ENCODE measurements at regions not wholly inside any gene's neighbourhood (a gene's known extent, or its start where the extent isn't known, plus 50 kb on each side); places are given as distances from the start of the nearest gene placed in this dataset.

DNA sequence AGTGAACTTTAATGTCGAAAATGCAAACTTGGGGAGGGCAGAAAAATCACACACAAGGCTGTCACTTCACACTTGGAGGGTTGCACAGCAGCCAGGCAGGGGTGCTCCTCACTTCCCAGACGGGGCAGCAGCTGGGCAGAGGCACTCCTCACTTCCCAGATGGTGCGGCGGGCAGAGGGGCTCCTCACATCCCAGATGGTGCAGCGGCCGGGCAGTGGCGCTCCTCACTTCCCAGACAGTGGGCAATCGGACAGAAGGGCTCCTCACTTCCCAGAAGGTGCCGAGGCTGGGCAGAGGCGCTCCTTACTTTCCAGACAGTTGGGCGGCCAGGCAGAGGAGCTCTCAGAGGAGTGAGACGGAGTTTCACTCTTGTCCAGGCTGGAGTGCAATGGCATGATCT is 90.6 kb downstream of the HMGB3 start:
- no peaks in the 10 kb centered on the region for H3K23me2 ChIP-seq (ENCODE audit: insufficient read length, low read depth, low read length, poor library complexity, severe bottlenecking)
- H2BK5ac ChIP-seq (ENCODE audit: insufficient read length, low read length): no peak overlapping the region
- no peaks in the 10 kb centered on the region for H4K20me1 ChIP-seq (ENCODE audit: control insufficient read depth, insufficient read depth, insufficient read length)
- no peak overlapping the region for H2BK15ac ChIP-seq (ENCODE audit: low read depth, low read length)
- no peaks in the 10 kb centered on the region for H3K27me3 ChIP-seq (ENCODE audit: insufficient read depth, low read length)
- TF ChIP-seq, protein P1, sequence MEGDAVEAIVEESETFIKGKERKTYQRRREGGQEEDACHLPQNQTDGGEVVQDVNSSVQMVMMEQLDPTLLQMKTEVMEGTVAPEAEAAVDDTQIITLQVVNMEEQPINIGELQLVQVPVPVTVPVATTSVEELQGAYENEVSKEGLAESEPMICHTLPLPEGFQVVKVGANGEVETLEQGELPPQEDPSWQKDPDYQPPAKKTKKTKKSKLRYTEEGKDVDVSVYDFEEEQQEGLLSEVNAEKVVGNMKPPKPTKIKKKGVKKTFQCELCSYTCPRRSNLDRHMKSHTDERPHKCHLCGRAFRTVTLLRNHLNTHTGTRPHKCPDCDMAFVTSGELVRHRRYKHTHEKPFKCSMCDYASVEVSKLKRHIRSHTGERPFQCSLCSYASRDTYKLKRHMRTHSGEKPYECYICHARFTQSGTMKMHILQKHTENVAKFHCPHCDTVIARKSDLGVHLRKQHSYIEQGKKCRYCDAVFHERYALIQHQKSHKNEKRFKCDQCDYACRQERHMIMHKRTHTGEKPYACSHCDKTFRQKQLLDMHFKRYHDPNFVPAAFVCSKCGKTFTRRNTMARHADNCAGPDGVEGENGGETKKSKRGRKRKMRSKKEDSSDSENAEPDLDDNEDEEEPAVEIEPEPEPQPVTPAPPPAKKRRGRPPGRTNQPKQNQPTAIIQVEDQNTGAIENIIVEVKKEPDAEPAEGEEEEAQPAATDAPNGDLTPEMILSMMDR (conservative IDR thresholded peaks at IDR 0.05): no peak
- H3K79me2 ChIP-seq (ENCODE audit: insufficient read depth, low read length): no peaks in the 10 kb centered on the region
- H3K14ac ChIP-seq (ENCODE audit: insufficient read depth, low read length): no peak overlapping the region
- no peak overlapping the region for H3T11ph ChIP-seq (ENCODE audit: low read length)
- no peak overlapping the region for H3K9ac ChIP-seq (ENCODE audit: extremely low read depth, insufficient read length, low read length)
- Mint-ChIP-seq H3K4me3 (no peak overlapping the region), H3K36me3 (ENCODE audit: insufficient read depth in 1 of 3, low read depth in 3 of 3) (no peaks in the 10 kb centered on the region; a peak in 1 of 7 replicates), H3K27ac (no peak overlapping the region), H3K4me1 (no peaks in the 10 kb centered on the region), H3K9me3 (peaks cover 45 to 70% of the 10 kb centered on the region in 2 experiments), H3K27me3 (ENCODE audit: low read depth) (peaks cover 6% of the 10 kb centered on the region)
- H3K18ac ChIP-seq (ENCODE audit: insufficient read length, low read depth, low read length): no peak overlapping the region
- H4K91ac ChIP-seq (ENCODE audit: insufficient read length, low read depth, low read length): no peak overlapping the region
- H3K79me1 ChIP-seq (ENCODE audit: insufficient read depth, low read depth, low read length, poor library complexity, severe bottlenecking): no peaks in the 10 kb centered on the region
- H3K4me1 ChIP-seq (ENCODE audit: insufficient read depth, low read length): no peaks in the 10 kb centered on the region
- H2AFZ ChIP-seq (ENCODE audit: low read length): no peak overlapping the region
- no peak overlapping the region for H3K27ac ChIP-seq (ENCODE audit: insufficient read length, low read depth, low read length)
- no peak overlapping the region for H2BK120ac ChIP-seq (ENCODE audit: low read depth, low read length, poor library complexity, severe bottlenecking)
- no peak overlapping the region for H4K5ac ChIP-seq (ENCODE audit: insufficient read length, low read depth, low read length)
- H3K23ac ChIP-seq (ENCODE audit: insufficient read length, low read depth, low read length): no peak overlapping the region
- no CpG with 5 or more reads among the region's 12 CpGs for WGBS (ENCODE audit: extremely low coverage, insufficient read length, low lambda C conversion rate)
- H3K56ac ChIP-seq (ENCODE audit: insufficient read length, low read depth, low read length): no peak overlapping the region
- H4K8ac ChIP-seq (replicated peaks; ENCODE audit: insufficient read length, low read depth, low read length): no peak overlapping the region
- no peak for DNase-seq
- peaks cover 11% of the 10 kb centered on the region for H3K9me3 ChIP-seq (ENCODE audit: control insufficient read depth, low read depth, low read length)
- no peak overlapping the region for H2BK12ac ChIP-seq (ENCODE audit: insufficient read length, low read depth, low read length)
- no peak overlapping the region for H2BK20ac ChIP-seq (ENCODE audit: low read depth, low read length, poor library complexity, severe bottlenecking)
- no peak overlapping the region for H3K4ac ChIP-seq (ENCODE audit: low read depth, low read length)
- H3K4me2 ChIP-seq (ENCODE audit: insufficient read depth, insufficient read length, low read length): no peak overlapping the region
- no peak overlapping the region for H2AK5ac ChIP-seq (ENCODE audit: insufficient read length, low read length)

All from H9 (cell line).